Testis (tissue), 2 donors: ENCODE measurements at regions not wholly inside any gene's neighbourhood (a gene's known extent, or its start where the extent isn't known, plus 50 kb on each side); places are given as distances from the start of the nearest gene placed in this dataset.

Source experiments
- DNase-seq: peaks from one replicate; pipeline ENCODE4 v3.0.0-alpha.2; 2019
- H3K27ac ChIP-seq, 2 donors: fragments of 200-600 bp; sonication (generic); one replicate each; pipeline ENCODE4 v1.5.1; 2019
- H3K27me3 ChIP-seq: fragments of 200-600 bp; sonication (generic); one replicate; pipeline ENCODE4 v1.5.1; 2019
- H3K36me3 ChIP-seq: fragments of 200-600 bp; sonication (generic); one replicate; pipeline ENCODE4 v1.5.1; 2017; ENCODE audit warnings: low read depth; ENCODE audit errors: missing control alignments
- H3K4me1 ChIP-seq: fragments of 200-600 bp; sonication (generic); one replicate; pipeline ENCODE4 v1.5.1; 2019
- H3K4me3 ChIP-seq, 2 donors: fragments of 200-600 bp; sonication (generic); one replicate each; pipeline ENCODE4 v1.5.1; 2017 to 2019
- H3K9me3 ChIP-seq: fragments of 200-600 bp; sonication (generic); one replicate; pipeline ENCODE4 v1.5.1; 2017
- POLR2A ChIP-seq: fragments of 450-650 bp; IDR thresholded peaks from one replicate; pipeline ENCODE4 v1.6.1; 2017; ENCODE audit warnings: antibody characterized with exemption, mild to moderate bottlenecking, moderate library complexity
- WGBS, 2 donors: methylation state at CpG; one replicate each; pipeline ENCODE4 v1.1.5; 2018; 5-methylcytosine and 5-hydroxymethylcytosine counted together
- intact Hi-C: fragments of 100-400 bp; cut with DNase I; formaldehyde crosslinking; loops from one replicate; pipeline ENCODE4 v1.15.1; 2023; ENCODE audit warnings: low total_unique reads
- TF ChIP-seq, protein P1 (sequence below), 3 experiments: fragments of 450-650 bp in 2 of 3; fragments of 200-600 bp in 1 of 3; sonication (generic) in 1 of 3; IDR thresholded peaks; one replicate each; pipeline ENCODE4 v1.5.1; 2016 to 2019; ENCODE audit warnings: antibody characterized with exemption in 3 of 3, mild to moderate bottlenecking in 2 of 3, moderate library complexity in 1 of 3

GRCh38 chr13:44035400-44035799, 155.7 kb downstream of the LACC1 start:
- TF ChIP-seq POLR2A = no peak
- TF ChIP-seq, protein P1, sequence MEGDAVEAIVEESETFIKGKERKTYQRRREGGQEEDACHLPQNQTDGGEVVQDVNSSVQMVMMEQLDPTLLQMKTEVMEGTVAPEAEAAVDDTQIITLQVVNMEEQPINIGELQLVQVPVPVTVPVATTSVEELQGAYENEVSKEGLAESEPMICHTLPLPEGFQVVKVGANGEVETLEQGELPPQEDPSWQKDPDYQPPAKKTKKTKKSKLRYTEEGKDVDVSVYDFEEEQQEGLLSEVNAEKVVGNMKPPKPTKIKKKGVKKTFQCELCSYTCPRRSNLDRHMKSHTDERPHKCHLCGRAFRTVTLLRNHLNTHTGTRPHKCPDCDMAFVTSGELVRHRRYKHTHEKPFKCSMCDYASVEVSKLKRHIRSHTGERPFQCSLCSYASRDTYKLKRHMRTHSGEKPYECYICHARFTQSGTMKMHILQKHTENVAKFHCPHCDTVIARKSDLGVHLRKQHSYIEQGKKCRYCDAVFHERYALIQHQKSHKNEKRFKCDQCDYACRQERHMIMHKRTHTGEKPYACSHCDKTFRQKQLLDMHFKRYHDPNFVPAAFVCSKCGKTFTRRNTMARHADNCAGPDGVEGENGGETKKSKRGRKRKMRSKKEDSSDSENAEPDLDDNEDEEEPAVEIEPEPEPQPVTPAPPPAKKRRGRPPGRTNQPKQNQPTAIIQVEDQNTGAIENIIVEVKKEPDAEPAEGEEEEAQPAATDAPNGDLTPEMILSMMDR (IDR thresholded peaks at IDR 0.05) = no peak
- H3K4me3 ChIP-seq = no peak overlapping the region
- H3K27ac ChIP-seq = no peak overlapping the region
- H3K36me3 ChIP-seq = no peaks in the 10 kb centered on the region
- no peaks in the 10 kb centered on the region for H3K27me3 ChIP-seq
- H3K4me1 ChIP-seq = peaks cover 6% of the 10 kb centered on the region
- H3K9me3 ChIP-seq = no peaks in the 10 kb centered on the region
- intact Hi-C loops = no loop called here
- no peak for DNase-seq
- 91 to 100% methylated on average over 1 of the region's 1 CpG for WGBS, 2 donors

DNA sequence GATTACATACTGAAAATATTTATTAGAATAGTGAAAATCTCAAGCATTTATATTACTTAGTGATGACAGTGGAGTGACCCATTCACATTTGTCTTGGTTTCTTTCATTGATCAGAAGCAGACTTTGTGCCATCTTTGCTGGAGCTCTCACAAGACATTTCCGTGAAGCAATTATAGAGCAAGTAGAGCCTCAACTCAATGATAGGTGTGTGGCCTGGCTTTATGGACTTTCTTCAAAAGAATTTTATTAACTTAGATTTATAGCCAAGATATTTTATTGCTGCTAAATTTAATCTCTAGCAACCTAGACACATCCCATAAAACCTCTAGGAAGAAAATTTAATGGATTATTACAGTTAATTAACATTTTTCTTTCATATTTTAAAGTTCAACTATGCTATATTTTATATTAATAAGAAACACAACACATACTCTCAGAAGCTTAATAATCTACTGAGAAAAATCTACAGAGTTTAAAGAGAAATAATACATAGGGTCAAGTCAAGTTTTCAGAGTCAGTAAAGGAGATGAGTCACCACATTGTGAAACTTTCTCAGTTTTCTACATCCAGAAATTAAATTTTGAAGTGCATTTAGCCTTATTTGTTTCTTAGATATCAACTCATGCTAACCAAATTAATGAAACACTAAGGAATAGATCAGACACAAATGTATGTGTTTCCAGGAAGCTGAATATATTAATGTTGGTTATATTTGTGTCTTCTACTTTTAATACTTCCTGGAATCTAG, 160.5 kb downstream of the LACC1 start:
- Histone ChIP-seq H3K4me1 (no peaks in the 10 kb centered on the region), H3K9me3 (no peaks in the 10 kb centered on the region), H3K36me3 (no peaks in the 10 kb centered on the region), H3K27me3 (no peaks in the 10 kb centered on the region), H3K27ac (no peak overlapping the region), H3K4me3 (no peak overlapping the region)
- intact Hi-C loops = loop anchor here (10.0 kb wide), 1 partner anchor 135 kb away; no protein-coding TSS in a partner anchor
- no peak for DNase-seq
- TF ChIP-seq, protein P1 (IDR thresholded peaks at IDR 0.05) = no peak
- TF ChIP-seq POLR2A = no peak
- WGBS, 2 donors = 92 to 98% methylated on average over 1 of the region's 1 CpG

- DNase-seq = no peak
- no peaks in the 10 kb centered on the region for H3K27me3 ChIP-seq
- H3K4me3 ChIP-seq = no peak overlapping the region
- TF ChIP-seq, protein P1 (IDR thresholded peaks at IDR 0.05) = no peak
- no peak for TF ChIP-seq POLR2A
- H3K36me3 ChIP-seq = no peaks in the 10 kb centered on the region
- no peak overlapping the region for H3K27ac ChIP-seq
- intact Hi-C loops = loop anchor here (10.0 kb wide), 1 partner anchor 136 kb away; no protein-coding TSS in a partner anchor
- no peaks in the 10 kb centered on the region for H3K9me3 ChIP-seq
- H3K4me1 ChIP-seq = no peaks in the 10 kb centered on the region
Observed at GRCh38 chr13:44040818-44041100, 161.1 kb downstream of the LACC1 start.

GRCh38 chr13:44044547-44045179, 165.0 kb downstream of the LACC1 start:
- H3K4me1 ChIP-seq = no peaks in the 10 kb centered on the region
- no peak for DNase-seq
- no peak overlapping the region for H3K27ac ChIP-seq
- no peaks in the 10 kb centered on the region for H3K9me3 ChIP-seq
- H3K36me3 ChIP-seq = no peaks in the 10 kb centered on the region
- no peaks in the 10 kb centered on the region for H3K27me3 ChIP-seq
- intact Hi-C loops = loop anchor here (10.0 kb wide), 1 partner anchor 140 kb away; no protein-coding TSS in a partner anchor
- TF ChIP-seq, protein P1 (IDR thresholded peaks at IDR 0.05) = no peak
- TF ChIP-seq POLR2A = no peak
- no peak overlapping the region for H3K4me3 ChIP-seq
- 93 to 99% methylated on average over 6 of the region's 6 CpGs for WGBS, 2 donors
